ENCODE measurements at regions not wholly inside any gene's neighbourhood (a gene's known extent, or its start where the extent isn't known, plus 50 kb on each side); places are given as distances from the start of the nearest gene placed in this dataset.
A peak's percentile ranks its signal among the peaks of the same experiment; 100 is the strongest.
"Not testable (repeated sequence)": the region's sequence is repeated elsewhere in the genome, so short reads cannot be mapped to it uniquely, and the experiment has no call there.

GRCh38 chr3:20325563-20325962 lies 139.6 kb upstream of the SGO1 start:
- DNase-seq (ENCODE audit: low read depth): no peak

- DNase-seq (ENCODE audit: low read depth): no peak
These were observed 138.9 kb upstream of the SGO1 start for GRCh38 chr3:20324664-20325478.

GRCh38 chr3:20323307-20323927 lies 137.4 kb upstream of the SGO1 start:
- DNase-seq (ENCODE audit: low read depth): no peak

- DNase-seq (ENCODE audit: low read depth): no peak
These were observed 136.1 kb upstream of the SGO1 start for GRCh38 chr3:20322085-20322484.

GRCh38 chr3:20321391-20322047 lies 135.5 kb upstream of the SGO1 start:
- no peak for DNase-seq (ENCODE audit: low read depth)

- DNase-seq (ENCODE audit: low read depth): no peak
These were observed 134.5 kb upstream of the SGO1 start for GRCh38 chr3:20320489-20320888.

GRCh38 chr3:20319551-20319950 lies 133.5 kb upstream of the SGO1 start:
- DNase-seq (ENCODE audit: low read depth): no peak

GRCh38 chr3:20317616-20318015 lies 131.6 kb upstream of the SGO1 start:
- no peak for DNase-seq (ENCODE audit: low read depth)

GRCh38 chr3:20316238-20316637 lies 130.2 kb upstream of the SGO1 start:
- no peak for DNase-seq (ENCODE audit: low read depth)

- DNase-seq (ENCODE audit: low read depth): no peak
These were observed 124.6 kb upstream of the SGO1 start for GRCh38 chr3:20310629-20311028.

GRCh38 chr3:20307383-20307782 lies 121.4 kb upstream of the SGO1 start:
- no peak for DNase-seq (ENCODE audit: low read depth)

- no peak for DNase-seq (ENCODE audit: low read depth)
These were observed 119.6 kb upstream of the SGO1 start for GRCh38 chr3:20305647-20306046.

GRCh38 chr3:20302766-20303165 lies 116.8 kb upstream of the SGO1 start:
- no peak for DNase-seq (ENCODE audit: low read depth)

GRCh38 chr3:20288050-20288449 lies 102.0 kb upstream of the SGO1 start:
- DNase-seq (ENCODE audit: low read depth): no peak

GRCh38 chr3:20280257-20280656 lies 94.3 kb upstream of the SGO1 start:
- no peak for DNase-seq (ENCODE audit: low read depth)

GRCh38 chr3:20265977-20266376 lies 80.0 kb upstream of the SGO1 start:
- DNase-seq (ENCODE audit: low read depth): not testable (repeated sequence)

- no peak for DNase-seq (ENCODE audit: low read depth)
These were observed 79.0 kb upstream of the SGO1 start for GRCh38 chr3:20264900-20265567.

GRCh38 chr3:20258371-20258770 lies 72.4 kb upstream of the SGO1 start:
- no peak for DNase-seq (ENCODE audit: low read depth)

GRCh38 chr3:20256144-20256543 lies 70.1 kb upstream of the SGO1 start:
- peak; percentile 4 for DNase-seq (ENCODE audit: low read depth)

GRCh38 chr3:20254268-20255117 lies 68.5 kb upstream of the SGO1 start:
- DNase-seq (ENCODE audit: low read depth): no peak

- DNase-seq (ENCODE audit: low read depth): no peak
These were observed 64.8 kb upstream of the SGO1 start for GRCh38 chr3:20250786-20251185.

GRCh38 chr3:20250314-20250713 lies 64.3 kb upstream of the SGO1 start:
- DNase-seq (ENCODE audit: low read depth): no peak
